HG02852 (cell line): ENCODE measurements at regions not wholly inside any gene's neighbourhood (a gene's known extent, or its start where the extent isn't known, plus 50 kb on each side); places are given as distances from the start of the nearest gene placed in this dataset.

Experiments
- ATAC-seq: cut with Tn5 transposase; IDR thresholded peaks from one replicate; pipeline ENCODE4 v1.9.1; 2021; ENCODE audit warnings: mild to moderate bottlenecking, moderate library complexity; ENCODE audit not compliant: unreplicated experiment

- no peak for ATAC-seq
Observed at GRCh38 chr12:102781117-102781516, 135.9 kb downstream of the PAH start.

DNA sequence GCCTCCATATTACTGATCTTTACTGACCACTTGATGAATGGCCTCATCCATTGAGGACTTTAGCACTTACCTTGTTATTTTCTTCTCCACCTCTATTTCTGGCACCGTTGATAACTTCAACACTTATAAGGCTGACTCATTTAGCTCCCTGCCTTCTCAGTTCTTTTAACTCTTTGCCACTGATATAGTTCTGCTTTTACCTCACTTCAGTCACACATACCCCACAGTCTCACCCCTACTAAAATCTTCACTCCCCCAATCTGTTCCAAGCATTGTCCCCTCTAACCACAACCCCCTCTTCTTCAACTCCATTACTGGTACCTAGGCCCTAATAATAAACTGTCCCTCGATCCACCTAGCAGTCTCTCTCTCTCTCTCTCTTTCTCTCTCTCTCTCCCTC is 141.0 kb downstream of the PAH start:
- ATAC-seq, result peak; percentile 86

DNA sequence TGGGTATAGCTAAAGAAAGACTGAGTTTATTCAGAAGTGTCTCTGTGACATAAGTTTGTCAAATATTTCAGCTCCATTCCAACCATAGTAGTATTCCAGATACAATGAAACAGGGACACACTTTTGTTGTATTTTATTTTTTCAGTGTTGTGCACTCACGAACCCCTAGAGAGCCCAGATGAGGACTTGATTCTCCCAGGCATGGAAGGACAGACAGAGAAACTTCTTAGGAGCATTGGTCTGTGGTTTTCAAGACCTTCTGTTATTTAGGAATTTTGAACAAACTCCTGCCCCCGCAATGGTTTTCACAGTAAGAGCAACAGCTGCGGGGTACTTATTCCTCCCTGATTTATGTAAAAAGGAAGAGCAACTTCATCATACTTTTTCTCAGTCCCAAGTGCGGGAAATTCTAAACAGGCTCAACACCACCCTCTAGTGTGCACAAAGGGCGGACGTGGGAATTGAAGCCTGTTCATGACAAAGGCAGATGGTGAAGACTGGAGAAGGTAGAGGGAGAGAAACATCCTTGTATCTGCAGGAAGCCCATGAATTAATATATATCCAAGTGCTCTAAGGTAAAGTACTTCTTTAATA is 147.6 kb downstream of the PAH start:
- peak; percentile 66 for ATAC-seq

DNA sequence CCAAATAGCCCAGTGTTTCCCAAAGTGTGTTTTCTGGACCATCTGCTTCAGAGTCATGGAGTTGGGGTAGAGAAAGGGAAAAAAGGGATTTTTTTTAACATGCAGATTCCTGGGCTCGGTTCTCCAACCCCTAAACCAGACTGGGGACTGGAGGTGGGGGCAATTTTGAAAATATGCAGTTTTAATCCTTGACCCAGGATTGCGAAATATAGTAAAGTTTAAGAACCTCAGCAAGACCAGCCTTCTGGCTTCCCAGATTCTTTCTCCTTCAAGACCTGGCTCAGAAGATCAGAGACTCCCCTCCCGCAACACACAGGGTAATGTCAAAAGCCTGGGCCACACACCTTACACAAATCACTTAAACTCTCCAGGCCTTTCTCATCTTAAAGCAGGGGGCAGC is 150.1 kb downstream of the PAH start:
- ATAC-seq, result no peak

- ATAC-seq, result no peak
Observed at GRCh38 chr12:102765736-102766135, 151.3 kb downstream of the PAH start.

DNA sequence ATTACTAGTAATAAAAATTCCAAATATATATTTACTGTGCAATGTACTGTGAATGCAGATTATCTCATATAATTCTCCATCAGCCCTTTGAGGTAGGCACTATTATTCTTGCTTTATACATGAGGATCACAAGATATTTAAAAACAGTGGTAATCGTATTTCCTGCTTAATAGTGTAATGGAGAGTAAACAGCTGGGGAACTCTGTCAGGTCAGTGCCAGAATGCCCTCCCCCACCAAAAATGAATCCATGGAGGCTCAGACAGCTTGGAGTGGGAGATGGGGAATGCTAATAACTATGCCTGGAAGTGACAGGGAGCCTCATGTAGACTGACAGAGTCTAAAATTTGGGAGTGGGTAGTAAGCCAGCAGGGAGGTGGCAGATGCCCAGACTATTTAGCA is 153.6 kb downstream of the PAH start:
- no peak for ATAC-seq

- no peak for ATAC-seq
Observed at GRCh38 chr12:102763061-102763460, 154.0 kb downstream of the PAH start.

DNA sequence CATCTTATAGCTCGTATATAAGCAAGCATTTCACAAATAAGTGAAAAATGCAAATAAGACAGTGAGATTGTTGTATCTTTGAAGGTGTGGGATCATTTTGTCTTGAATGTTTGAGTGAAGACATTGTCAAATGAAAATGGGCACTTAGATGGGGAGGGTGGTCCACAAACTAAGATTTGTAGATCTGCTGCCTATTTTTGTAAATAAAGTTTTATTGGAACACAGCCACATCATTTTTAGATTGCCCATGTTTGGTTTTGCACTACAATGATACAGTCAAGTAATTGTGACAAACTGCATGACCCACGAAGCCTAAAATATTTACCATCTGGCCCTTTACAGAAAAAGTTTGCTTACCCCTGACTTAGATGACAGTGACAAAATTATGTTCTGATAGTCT is 156.7 kb downstream of the PAH start:
- no peak for ATAC-seq

GRCh38 chr12:102759466-102759865 is 157.6 kb downstream of the PAH start:
- ATAC-seq, result no peak

- no peak for ATAC-seq
Observed at GRCh38 chr12:102757882-102758226, 159.2 kb downstream of the PAH start.

DNA sequence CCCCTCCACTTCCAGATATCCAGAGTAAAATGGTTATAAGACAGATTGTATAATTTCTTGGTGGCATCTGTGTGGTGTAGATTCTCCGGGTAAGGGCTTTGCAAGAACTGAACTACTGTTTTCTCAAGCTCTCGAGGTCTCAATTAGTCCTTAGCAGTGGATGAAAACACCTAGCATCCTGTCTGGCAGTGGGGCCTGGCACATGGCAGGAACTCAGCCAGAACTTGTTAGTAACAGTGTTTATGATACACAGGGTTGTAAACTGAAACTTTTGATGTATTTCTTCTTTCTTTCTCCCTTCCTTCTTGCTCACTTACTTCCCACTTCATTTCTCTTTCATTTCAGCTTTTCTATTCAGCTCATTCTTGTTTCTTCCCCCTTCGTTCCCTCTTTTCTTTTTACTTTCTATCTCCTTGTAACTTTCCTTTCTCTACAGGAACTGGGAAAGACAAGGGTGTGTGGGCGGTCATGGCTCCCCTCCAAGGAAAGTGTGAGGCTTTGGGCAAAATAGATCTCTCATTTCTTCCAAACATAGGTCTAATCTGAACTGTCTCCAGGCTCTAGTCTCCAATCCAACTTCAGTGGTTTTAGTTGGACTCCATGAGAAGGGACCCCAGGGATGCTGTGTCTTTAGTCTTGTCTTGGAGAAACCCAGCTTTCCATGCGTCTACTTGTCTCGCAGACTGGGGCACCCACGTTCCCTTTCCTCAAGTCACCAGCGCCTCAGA is 159.7 kb downstream of the PAH start:
- no peak for ATAC-seq

GRCh38 chr12:102756530-102756929 is 160.5 kb downstream of the PAH start:
- ATAC-seq, result no peak

- ATAC-seq, result no peak
Observed at GRCh38 chr12:102755266-102755665, 161.8 kb downstream of the PAH start.

- ATAC-seq, result no peak
Observed at GRCh38 chr12:102753802-102754201, 163.2 kb downstream of the PAH start.

DNA sequence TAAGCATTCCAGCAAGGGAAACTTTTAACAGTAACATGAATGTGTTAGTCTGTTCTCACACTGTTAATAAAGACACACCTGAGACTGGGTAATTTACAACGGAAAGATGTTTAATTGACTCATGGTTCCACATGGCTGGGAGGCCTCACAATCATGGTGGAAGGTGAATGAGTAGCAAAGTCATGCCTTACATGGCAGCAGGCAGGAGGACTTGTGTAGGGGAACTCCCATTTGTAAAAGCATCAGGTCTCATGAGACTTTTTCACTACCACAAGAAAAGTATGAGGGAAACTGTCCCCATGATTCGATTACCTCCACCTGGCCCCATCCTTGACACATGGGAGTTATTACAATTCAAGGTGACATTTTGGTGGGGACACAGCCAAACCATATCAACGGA is 168.3 kb downstream of the PAH start:
- no peak for ATAC-seq

GRCh38 chr12:102746963-102747362 is 170.1 kb downstream of the PAH start:
- no peak for ATAC-seq

DNA sequence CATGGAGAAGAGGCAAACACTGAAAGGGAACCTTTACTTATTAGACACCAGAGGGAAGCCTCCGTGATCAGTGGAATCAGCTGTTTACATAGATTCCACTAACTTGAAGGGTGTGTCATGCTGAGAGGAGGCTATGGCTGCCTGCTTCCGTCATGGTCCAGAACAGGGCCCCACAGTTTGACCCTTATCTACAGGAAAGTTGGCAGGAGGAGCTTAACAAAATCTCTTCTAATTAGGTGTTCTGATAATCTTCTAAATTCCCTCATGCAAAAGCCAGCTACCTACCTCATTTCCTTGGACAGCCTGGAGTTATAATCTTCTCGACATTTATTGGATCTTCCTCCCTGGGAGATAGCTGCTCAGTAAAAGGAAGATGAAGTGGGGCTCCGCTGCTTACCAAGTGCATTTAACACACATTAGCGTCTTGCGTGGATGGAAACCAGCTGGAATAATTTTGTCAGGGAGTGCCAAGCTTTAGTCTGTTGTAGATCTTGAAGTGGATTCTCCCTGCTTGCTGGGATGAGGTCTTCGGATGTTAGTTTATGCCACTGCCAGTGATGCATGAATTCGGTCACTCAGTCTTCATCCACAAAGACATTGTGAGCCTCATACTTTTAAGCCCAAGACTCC is 171.0 kb downstream of the PAH start:
- ATAC-seq, result no peak

- ATAC-seq, result no peak
Observed at GRCh38 chr12:102741196-102741595, 175.8 kb downstream of the PAH start.

DNA sequence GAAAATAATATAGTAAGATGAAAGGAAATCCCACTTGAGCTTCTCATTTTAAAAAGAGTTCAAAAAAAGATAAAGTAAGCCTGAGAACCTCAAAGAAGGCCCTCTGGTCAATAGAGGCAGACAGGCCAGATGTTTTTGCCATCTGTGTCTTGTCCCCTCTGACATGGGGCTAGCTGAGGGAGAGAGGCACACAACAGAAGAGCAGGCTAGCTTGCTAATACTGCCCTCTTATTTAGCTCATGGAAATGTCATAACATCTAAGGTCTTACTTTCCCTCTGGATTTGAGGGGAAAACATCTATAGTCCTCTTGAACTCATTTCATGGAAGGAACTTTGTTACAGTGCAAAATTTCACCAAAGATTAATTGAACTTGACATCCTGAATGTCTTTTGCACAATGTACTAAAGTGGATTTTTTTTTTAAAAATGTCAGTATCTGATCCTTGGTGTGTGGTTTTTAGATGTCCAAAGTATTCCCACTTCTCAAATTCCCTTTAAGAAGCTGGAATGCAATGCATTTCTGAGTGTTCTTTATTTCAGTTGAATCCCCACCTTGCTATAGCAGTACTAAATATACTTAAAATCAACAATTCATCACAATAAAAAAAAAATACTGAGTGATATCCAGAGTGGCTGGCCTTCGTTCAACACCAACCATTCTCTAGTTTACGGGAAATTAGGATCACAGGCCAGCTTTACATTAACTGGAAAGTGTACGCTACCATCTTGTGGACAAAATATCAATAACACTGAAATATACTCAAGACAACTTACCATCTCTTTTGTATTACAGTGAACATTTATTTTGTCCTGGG is 176.7 kb downstream of the PAH start:
- ATAC-seq, result no peak

- no peak for ATAC-seq
Observed at GRCh38 chr12:102736328-102736727, 180.7 kb downstream of the PAH start.

DNA sequence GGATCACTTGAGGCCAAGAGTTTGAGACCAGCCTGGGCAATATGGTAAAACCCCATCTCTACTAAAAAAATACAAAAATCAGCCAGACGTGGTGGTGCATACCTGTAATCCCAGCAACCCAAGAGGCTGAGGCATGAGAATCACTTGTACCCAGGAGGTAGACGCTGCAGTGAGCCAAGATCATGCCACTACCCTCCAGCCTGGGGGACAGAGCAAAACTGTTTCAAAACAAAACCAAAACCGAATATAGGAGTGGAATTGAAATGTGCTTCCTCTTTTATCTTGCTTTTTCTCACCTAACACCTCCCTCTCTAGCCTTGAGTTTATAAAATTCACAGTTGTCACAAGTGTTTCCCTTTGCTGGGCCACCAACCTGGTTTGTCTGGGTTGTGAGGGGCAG is 181.9 kb downstream of the PAH start:
- ATAC-seq, result peak; percentile 97

- ATAC-seq, result no peak
Observed at GRCh38 chr12:102730996-102731395, 186.0 kb downstream of the PAH start.
